ENCODE measurements at regions not wholly inside any gene's neighbourhood (a gene's known extent, or its start where the extent isn't known, plus 50 kb on each side); places are given as distances from the start of the nearest gene placed in this dataset.
"Not testable (repeated sequence)": the region's sequence is repeated elsewhere in the genome, so short reads cannot be mapped to it uniquely, and the experiment has no call there.

DNA sequence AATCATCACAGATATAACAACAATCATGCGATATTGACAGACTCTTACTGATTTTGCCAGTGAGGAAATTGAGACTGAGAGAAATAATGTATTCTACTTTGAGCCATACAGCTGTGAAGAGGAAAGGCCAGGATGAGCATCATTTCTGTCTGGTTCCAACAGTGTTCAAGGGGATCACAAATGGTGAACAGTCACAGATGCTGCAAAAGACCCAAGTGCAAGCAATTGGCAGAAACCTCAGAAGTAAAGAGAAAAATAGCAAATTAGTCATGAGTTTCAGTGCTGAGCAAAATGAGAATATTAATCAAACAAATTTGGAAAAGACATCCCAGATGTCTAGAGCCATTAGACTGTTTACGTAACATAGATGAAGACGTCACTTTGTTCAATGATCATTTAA lies 114.1 kb downstream of the RAB38 start:
- in situ Hi-C loops (cut with HindIII; ENCODE audit: low sequenced_read_pairs), result no loop called here

DNA sequence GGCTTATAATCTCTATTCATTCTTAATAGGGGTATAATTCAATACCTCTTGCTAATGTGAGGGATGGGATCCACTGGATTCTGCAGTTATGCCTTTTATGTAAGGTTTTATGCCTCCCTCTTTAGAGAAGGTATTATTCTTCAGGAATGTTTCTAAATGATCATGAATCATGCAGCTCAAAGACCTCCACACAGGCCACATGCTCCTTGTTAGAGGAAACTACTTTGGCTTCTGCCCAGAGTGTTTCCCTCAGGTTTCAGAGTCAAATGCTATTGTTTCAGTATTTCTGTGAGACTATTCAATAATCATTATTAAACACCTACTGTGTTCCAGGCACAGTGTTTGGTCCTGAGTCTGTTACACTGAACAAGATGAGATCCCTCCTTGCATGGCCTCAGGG lies 115.9 kb downstream of the RAB38 start:
- in situ Hi-C loops (cut with HindIII; ENCODE audit: low sequenced_read_pairs), result no loop called here

DNA sequence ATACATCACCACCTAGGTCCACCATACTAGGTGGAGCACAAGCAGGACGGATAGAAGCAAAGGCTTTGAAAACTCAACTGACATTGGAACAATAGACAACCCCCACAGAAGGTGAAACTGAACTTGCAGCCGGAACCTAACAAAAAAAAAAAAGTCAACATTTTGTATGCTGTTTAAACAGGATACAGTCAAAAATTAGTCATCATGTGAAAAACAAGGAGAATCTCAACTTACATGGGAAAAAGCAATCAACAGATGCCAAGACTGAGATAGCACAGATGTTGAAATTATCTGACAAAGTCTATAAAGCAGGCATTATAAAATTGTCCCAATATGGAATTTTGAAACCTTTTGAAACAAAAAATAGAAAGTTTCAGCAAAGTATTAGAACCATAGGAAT lies 123.8 kb downstream of the RAB38 start:
- in situ Hi-C loops (cut with HindIII; ENCODE audit: low sequenced_read_pairs), result no loop called here

- in situ Hi-C loops (cut with HindIII; ENCODE audit: low sequenced_read_pairs), result no loop called here
These were observed 125.0 kb downstream of the RAB38 start for GRCh38 chr11:88050247-88050646.

DNA sequence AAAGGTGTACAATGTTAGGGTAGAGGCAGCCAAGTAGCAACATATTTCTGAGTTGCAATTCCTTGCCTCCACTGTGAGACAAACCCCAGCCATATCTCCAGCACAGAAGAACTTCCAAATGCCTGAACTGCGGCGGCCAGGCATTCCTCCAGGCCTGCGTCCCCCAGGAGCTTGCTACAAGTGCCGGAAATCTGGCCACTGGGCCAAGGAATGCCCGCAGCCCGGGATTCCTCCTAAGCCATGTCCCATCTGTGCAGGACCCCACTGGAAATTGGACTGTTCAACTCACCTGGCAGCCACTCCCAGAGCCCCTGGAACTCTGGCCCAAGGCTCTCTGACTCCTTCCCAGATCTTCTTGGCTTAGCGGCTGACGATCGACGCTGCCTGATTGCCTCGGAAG lies 130.0 kb downstream of the RAB38 start:
- in situ Hi-C loops (cut with HindIII; ENCODE audit: low sequenced_read_pairs), result not testable (repeated sequence)

GRCh38 chr11:88044658-88045057 lies 130.6 kb downstream of the RAB38 start:
- in situ Hi-C loops (cut with HindIII; ENCODE audit: low sequenced_read_pairs), result not testable (repeated sequence)

- in situ Hi-C loops (cut with HindIII; ENCODE audit: low sequenced_read_pairs), result no loop called here
These were observed 132.1 kb downstream of the RAB38 start for GRCh38 chr11:88043149-88043548.

DNA sequence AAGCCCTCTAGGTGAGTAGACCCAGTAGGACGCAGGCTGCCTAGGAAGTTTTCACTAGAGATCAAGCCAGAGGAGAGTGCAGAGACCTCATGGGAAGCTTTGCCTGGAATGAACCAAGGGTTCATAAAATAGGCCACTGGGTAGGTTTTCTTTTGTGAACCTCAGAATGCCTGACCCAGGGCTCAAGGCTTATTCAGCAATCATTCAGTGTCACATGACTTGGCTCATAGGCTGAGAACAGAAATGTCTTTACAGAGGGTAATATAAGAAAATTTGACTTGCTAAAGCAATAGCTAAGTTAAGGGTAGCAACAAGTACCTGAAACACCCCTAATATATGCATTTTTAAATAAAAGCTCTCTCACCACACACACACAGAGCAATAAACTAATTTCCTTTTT lies 132.6 kb downstream of the RAB38 start:
- in situ Hi-C loops (cut with HindIII; ENCODE audit: low sequenced_read_pairs), result no loop called here

DNA sequence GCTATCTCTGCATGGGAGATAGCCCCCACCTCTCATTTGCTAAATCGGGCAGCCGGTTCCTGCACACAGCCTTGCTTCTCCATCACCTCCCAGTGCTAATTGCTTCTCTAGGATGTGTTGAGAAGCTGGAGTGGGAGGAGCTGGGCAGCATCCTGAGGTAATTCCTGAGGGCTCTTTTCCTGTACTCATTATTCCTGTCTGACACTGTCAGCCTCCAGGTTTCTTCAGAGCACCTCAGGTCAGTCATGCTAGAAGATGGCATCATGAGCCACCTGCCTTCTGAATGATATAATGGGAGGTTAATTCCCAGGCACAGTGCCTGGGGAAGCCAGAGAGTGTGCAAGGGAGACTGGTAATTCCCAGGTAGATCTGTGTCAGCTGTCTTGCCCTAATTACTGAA lies 133.0 kb downstream of the RAB38 start:
- in situ Hi-C loops (cut with HindIII; ENCODE audit: low sequenced_read_pairs), result no loop called here

GRCh38 chr11:88041679-88042078 lies 133.6 kb downstream of the RAB38 start:
- in situ Hi-C loops (cut with HindIII; ENCODE audit: low sequenced_read_pairs), result no loop called here

DNA sequence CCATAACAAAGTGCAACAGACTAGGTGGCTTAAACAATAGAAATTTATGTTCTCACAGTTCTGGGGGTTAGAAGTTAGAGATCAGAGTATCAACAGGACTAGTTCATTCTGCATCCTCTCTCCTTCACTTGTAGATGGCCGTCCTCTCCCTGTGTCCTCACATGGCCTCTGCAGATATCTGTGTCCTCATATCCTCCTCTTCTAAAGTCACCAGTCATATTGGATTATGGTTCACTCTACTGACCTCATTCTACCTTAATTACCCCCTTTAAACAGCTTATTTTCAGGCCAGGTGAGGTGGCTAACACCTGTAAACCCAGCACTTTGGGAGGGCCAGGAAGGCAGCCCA lies 135.1 kb downstream of the RAB38 start:
- in situ Hi-C loops (cut with HindIII; ENCODE audit: low sequenced_read_pairs), result no loop called here

DNA sequence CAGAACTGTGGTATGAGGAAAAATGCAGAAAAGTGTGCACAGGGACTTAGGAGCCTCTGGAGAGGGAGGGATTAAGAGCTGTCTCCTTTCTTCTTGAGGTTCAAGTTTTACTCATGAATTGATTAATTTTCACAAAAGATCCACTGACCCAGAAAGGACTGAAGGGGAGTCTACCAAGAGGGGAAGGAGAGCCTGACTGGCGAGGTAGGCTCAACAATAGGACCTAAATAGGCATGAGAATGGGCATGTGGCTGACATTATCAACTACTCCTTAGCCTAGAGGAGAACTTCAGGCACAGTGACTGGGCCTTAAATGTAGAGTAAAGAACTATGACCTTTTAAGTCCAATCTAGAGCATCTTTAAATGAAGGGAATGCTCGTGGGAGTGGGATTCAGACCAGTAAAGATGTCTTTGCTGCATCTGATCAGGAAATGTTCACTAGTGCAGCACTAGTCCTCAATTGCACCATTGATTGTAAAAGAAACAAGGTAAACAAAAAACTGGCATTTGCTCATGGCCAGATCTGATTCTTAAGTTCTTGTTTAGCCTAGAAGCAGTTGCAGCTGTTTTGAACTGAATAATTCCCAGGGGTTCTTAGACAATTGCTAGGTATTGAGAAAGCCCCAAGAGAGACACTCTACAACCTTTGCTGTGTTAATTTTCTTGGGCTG lies 135.6 kb downstream of the RAB38 start:
- in situ Hi-C loops (cut with HindIII; ENCODE audit: low sequenced_read_pairs), result no loop called here

GRCh38 chr11:88038063-88038462 lies 137.2 kb downstream of the RAB38 start:
- in situ Hi-C loops (cut with HindIII; ENCODE audit: low sequenced_read_pairs), result no loop called here

DNA sequence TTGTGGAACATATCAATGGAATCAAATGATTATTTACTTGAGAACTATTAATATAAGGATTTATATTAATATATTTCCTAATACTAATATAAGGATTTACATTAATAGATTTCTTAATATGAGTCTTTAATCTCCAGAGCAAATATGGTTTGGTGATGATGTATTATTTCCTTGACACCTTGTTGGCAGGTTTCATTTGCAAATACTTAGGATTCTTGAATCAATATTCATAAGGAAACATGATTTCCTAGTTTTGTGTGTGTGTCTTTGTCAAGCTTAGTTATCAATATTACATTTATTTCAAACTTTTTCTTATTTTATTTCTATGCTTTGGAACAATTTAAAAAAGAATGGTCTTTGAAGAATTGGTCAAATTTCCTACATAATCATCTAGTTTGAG lies 138.5 kb downstream of the RAB38 start:
- in situ Hi-C loops (cut with HindIII; ENCODE audit: low sequenced_read_pairs), result no loop called here

GRCh38 chr11:88035271-88035670 lies 140.0 kb downstream of the RAB38 start:
- in situ Hi-C loops (cut with HindIII; ENCODE audit: low sequenced_read_pairs), result no loop called here

- in situ Hi-C loops (cut with HindIII; ENCODE audit: low sequenced_read_pairs), result loop anchor here (25.0 kb wide), 2 partner anchors 155 to 520 kb away; no protein-coding TSS in a partner anchor
These were observed 157.6 kb downstream of the RAB38 start for GRCh38 chr11:88017666-88018065.

DNA sequence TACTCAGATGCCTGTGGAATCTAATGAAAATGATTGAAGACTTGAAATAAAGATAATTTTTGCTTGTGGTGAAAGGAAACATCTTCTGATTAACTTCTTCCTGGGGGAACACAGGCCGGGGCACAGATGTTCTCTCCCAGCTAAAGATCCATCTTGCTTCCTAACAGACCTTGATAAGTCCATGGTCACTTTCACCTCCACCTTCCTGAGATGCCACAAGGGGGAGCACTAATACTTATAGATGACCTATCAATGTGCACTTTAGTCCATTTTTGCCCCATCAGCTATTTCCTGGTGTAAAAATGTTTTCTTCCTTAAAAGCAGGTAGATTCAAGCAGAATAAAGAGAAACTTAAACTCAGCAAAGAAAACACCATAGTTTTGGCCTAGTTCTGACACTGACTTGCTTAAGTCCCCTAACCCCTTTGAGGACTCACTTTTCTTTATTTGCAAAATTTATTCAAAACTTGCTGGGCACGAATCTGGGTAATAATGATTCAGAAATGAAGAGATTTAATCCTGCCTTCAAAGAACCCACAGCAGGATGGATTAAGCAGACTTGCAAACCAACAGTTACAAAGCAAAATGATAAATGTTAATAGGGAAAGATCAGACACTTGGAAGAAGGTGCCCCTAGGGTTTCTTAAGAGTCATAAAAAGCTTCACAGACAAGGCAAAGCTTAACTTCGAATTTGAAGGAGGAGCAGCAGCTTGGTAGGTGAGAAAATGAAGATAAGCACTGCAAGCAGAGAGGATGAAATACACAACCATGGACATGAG lies 158.7 kb downstream of the RAB38 start:
- in situ Hi-C loops (cut with HindIII; ENCODE audit: low sequenced_read_pairs), result loop anchor here (25.0 kb wide), 2 partner anchors 154 to 521 kb away; no protein-coding TSS in a partner anchor

- in situ Hi-C loops (cut with HindIII; ENCODE audit: low sequenced_read_pairs), result loop anchor here (25.0 kb wide), 2 partner anchors 153 to 522 kb away; no protein-coding TSS in a partner anchor
These were observed 160.1 kb downstream of the RAB38 start for GRCh38 chr11:88015170-88015569.

- in situ Hi-C loops (cut with HindIII; ENCODE audit: low sequenced_read_pairs), result loop anchor here (25.0 kb wide), 2 partner anchors 151 to 524 kb away; no protein-coding TSS in a partner anchor
These were observed 161.7 kb downstream of the RAB38 start for GRCh38 chr11:88013508-88014065.

- in situ Hi-C loops (cut with HindIII; ENCODE audit: low sequenced_read_pairs), result loop anchor here (25.0 kb wide), 2 partner anchors 150 to 525 kb away; no protein-coding TSS in a partner anchor
These were observed 162.8 kb downstream of the RAB38 start for GRCh38 chr11:88012456-88012855.

DNA sequence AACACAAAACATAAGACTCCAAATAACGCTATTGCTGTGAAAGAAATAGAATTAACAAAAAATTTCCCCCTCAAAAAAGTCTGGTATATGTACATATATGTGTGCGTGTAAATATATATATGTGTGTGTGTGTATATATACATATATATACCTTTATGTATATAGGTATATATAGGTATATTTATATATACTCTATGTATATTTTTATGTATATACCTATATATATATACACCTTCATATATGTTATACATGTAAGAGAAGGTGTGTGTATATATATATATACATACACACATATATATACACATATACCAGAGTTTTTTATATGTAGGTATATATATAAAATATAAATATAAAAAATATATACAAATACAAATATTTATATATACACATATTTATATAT lies 199.2 kb downstream of the RAB38 start:
- in situ Hi-C loops (cut with HindIII; ENCODE audit: low sequenced_read_pairs), result no loop called here

- in situ Hi-C loops (cut with HindIII; ENCODE audit: low sequenced_read_pairs), result no loop called here
These were observed 200.4 kb downstream of the RAB38 start for GRCh38 chr11:87974797-87975196.
